ENCODE measurements at regions not wholly inside any gene's neighbourhood (a gene's known extent, or its start where the extent isn't known, plus 50 kb on each side); places are given as distances from the start of the nearest gene placed in this dataset.

GRCh38 chr3:34859746-34860145 is 779.6 kb upstream of the ARPP21 start:
- TF ChIP-seq CTCF (conservative IDR thresholded peaks at IDR 0.05) (no peak), EZH2 (IDR thresholded peaks at IDR 0.05; ENCODE audit: low read depth) (no peak)
